Tibial nerve (tissue), 4 donors: ENCODE measurements at regions not wholly inside any gene's neighbourhood (a gene's known extent, or its start where the extent isn't known, plus 50 kb on each side); places are given as distances from the start of the nearest gene placed in this dataset.

Experiments used
- DNase-seq, 2 donors: peaks; one replicate each; pipeline ENCODE4 v3.0.0-alpha.2; 2019; ENCODE audit warnings: low spot score in 2 of 2
- H3K27ac ChIP-seq, 4 donors: fragments of 200-600 bp; sonication (generic) in 3 of 4; one replicate each; pipeline ENCODE4 v1.5.1; 2017 to 2019; ENCODE audit warnings: mild to moderate bottlenecking in 1 of 4
- H3K27me3 ChIP-seq, 2 donors: fragments of 200-600 bp; sonication (generic) in 1 of 2; one replicate each; pipeline versions ENCODE4 v1.5.1 to v1.6.0; 2017 to 2019
- H3K36me3 ChIP-seq, 3 donors: fragments of 200-600 bp; sonication (generic); one replicate each; pipeline ENCODE4 v1.5.1; 2018 to 2019
- H3K4me1 ChIP-seq, 4 donors: fragments of 200-600 bp; sonication (generic) in 3 of 4; one replicate each; pipeline ENCODE4 v1.5.1; 2017 to 2019
- H3K4me3 ChIP-seq, 4 donors: fragments of 200-600 bp; sonication (generic) in 3 of 4; one replicate each; pipeline ENCODE4 v1.5.1; 2017 to 2019; ENCODE audit warnings: mild to moderate bottlenecking in 1 of 4, moderate library complexity in 1 of 4
- H3K9me3 ChIP-seq, 4 donors: fragments of 200-600 bp; sonication (generic) in 3 of 4; one replicate each; pipeline ENCODE4 v1.5.1; 2017 to 2019
- CTCF ChIP-seq, 5 experiments: fragments of 200-600 bp in 3 of 5; fragments of 450-650 bp in 2 of 5; sonication (generic) in 3 of 5; IDR thresholded peaks; one replicate each; pipeline ENCODE4 v1.5.1; 2016 to 2019; ENCODE audit warnings: antibody characterized with exemption in 5 of 5, mild to moderate bottlenecking in 3 of 5, moderate library complexity in 2 of 5
- EP300 ChIP-seq, 2 donors: sonication (generic); formaldehyde crosslinking; IDR thresholded peaks; one replicate each; pipeline ENCODE4 v1.6.1; 2017; ENCODE audit warnings: antibody characterized with exemption in 2 of 2, mild to moderate bottlenecking in 1 of 2
- POLR2A ChIP-seq, 2 donors: fragments of 450-650 bp; IDR thresholded peaks; one replicate each; pipeline ENCODE4 v1.6.1; 2017; ENCODE audit warnings: antibody characterized with exemption in 2 of 2, mild to moderate bottlenecking in 2 of 2, moderate library complexity in 2 of 2
- WGBS, 2 donors: methylation state at CpG; one replicate each; pipeline ENCODE4 v1.1.5; 2018; 5-methylcytosine and 5-hydroxymethylcytosine counted together

DNA sequence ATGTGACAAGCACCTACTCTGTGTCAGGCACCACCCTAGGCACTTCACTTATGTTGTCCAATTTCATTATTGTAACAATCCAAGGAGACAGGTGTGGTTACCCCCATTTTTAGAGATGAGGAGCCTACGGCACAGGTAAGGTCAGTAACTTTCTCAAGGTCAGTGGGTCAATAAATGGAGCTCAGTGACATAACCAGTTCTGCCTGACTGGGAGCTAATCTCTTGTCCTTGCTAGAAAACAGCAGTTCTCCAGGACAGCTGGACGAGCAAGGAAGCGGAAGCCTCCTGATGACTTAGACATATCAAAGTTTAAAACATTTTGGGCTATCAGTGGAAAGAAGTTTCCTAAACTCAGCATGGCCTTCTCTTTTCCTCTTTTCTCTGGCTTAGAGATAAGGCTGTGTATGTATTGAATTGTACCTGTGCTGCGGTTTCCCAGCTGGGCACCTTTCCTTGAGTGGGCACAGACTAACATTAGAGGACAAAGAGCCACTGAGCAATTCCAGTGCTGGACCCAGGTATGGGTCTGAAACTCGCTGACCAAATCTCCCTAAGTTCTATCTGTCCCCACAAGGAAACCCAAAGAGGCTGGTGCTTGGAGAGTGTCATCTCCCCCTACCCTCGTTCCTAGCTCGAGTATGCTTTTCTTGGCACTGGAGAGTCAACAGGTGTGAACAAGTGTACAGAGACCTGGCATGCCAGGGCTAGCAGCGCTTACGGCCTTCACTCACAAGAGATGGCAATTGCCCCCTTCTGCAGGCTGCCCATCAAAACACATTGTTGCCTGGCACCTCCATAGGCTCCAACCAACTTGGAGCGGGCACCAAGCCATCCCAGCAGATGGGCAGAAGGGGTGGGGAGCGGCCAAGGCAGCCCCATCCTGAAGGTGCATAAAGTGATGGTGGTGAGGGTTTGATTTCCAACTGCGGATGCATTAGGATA, 456.1 kb upstream of the PROX1 start:
- H3K4me1 ChIP-seq: no peaks in the 10 kb centered on the region
- no peak for DNase-seq
- WGBS, 2 donors: 88 to 89% methylated on average over 12 of the region's 12 CpGs
- TF ChIP-seq EP300 (IDR thresholded peaks at IDR 0.05): no peak
- no peak for TF ChIP-seq CTCF (IDR thresholded peaks at IDR 0.05)
- no peak for TF ChIP-seq POLR2A (IDR thresholded peaks at IDR 0.05)
- H3K27ac ChIP-seq: no peak overlapping the region
- H3K9me3 ChIP-seq: no peaks in the 10 kb centered on the region
- H3K27me3 ChIP-seq: no peaks in the 10 kb centered on the region
- H3K36me3 ChIP-seq: no peaks in the 10 kb centered on the region
- no peak overlapping the region for H3K4me3 ChIP-seq

GRCh38 chr1:213533125-213533524, 454.6 kb upstream of the PROX1 start:
- 87 to 93% methylated on average over 2 of the region's 2 CpGs for WGBS, 2 donors
- no peaks in the 10 kb centered on the region for H3K9me3 ChIP-seq

GRCh38 chr1:213535679-213536078, 452.1 kb upstream of the PROX1 start:
- no peaks in the 10 kb centered on the region for H3K27me3 ChIP-seq
- TF ChIP-seq EP300 (IDR thresholded peaks at IDR 0.05): no peak
- TF ChIP-seq CTCF (IDR thresholded peaks at IDR 0.05): no peak
- TF ChIP-seq POLR2A (IDR thresholded peaks at IDR 0.05): no peak
- no peak for DNase-seq
- no peaks in the 10 kb centered on the region for H3K9me3 ChIP-seq
- no peak overlapping the region for H3K4me3 ChIP-seq
- H3K36me3 ChIP-seq: no peaks in the 10 kb centered on the region
- H3K4me1 ChIP-seq: no peaks in the 10 kb centered on the region
- WGBS, 2 donors: 89 to 94% methylated on average over 6 of the region's 6 CpGs
- no peak overlapping the region for H3K27ac ChIP-seq

More at GRCh38 chr1:213533125-213533524, 454.6 kb upstream of the PROX1 start:
- no peak for TF ChIP-seq EP300 (IDR thresholded peaks at IDR 0.05)
- no peak for TF ChIP-seq CTCF (IDR thresholded peaks at IDR 0.05)
- TF ChIP-seq POLR2A (IDR thresholded peaks at IDR 0.05): no peak
- Histone ChIP-seq H3K27ac (no peak overlapping the region), H3K36me3 (no peaks in the 10 kb centered on the region), H3K4me3 (no peak overlapping the region), H3K27me3 (no peaks in the 10 kb centered on the region), H3K4me1 (no peaks in the 10 kb centered on the region)
- no peak for DNase-seq

- Histone ChIP-seq H3K4me3 (no peak overlapping the region), H3K27ac (no peak overlapping the region), H3K27me3 (no peaks in the 10 kb centered on the region), H3K4me1 (no peaks in the 10 kb centered on the region), H3K9me3 (no peaks in the 10 kb centered on the region), H3K36me3 (no peaks in the 10 kb centered on the region)
- WGBS, 2 donors: 62% methylated on average over 3 of the region's 3 CpGs
- DNase-seq: no peak
- TF ChIP-seq CTCF (IDR thresholded peaks at IDR 0.05) (no peak), EP300 (IDR thresholded peaks at IDR 0.05) (no peak), POLR2A (IDR thresholded peaks at IDR 0.05) (no peak)
Observed at GRCh38 chr1:213538251-213538650, 449.5 kb upstream of the PROX1 start.

DNA sequence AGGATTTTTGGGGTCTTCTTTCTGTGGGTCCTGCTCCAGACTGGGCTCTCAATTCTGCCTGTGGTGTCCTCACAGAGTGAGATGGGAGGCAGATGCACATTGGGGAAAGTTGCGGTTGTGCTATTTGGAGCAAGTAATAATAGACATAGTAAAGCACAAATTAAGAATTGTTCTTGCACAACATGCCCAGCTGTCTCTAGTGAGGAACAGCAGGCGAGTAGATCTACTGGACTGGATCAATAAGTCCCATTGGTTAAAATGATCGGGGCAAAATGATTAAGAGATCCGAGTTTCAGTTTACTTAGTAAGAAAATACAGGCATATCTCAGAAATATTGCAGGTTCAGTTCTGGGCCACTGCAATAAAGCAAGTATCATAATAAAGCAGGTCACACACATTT, 448.3 kb upstream of the PROX1 start:
- DNase-seq: no peak
- H3K9me3 ChIP-seq: no peaks in the 10 kb centered on the region
- TF ChIP-seq POLR2A (IDR thresholded peaks at IDR 0.05) (no peak), EP300 (IDR thresholded peaks at IDR 0.05) (no peak), CTCF (IDR thresholded peaks at IDR 0.05) (no peak)
- no peaks in the 10 kb centered on the region for H3K4me1 ChIP-seq
- 87 to 92% methylated on average over 4 of the region's 4 CpGs for WGBS, 2 donors
- no peaks in the 10 kb centered on the region for H3K27me3 ChIP-seq
- no peak overlapping the region for H3K27ac ChIP-seq
- no peak overlapping the region for H3K4me3 ChIP-seq
- H3K36me3 ChIP-seq: no peaks in the 10 kb centered on the region
